Adrenal gland (tissue), 9 donors: ENCODE measurements at regions not wholly inside any gene's neighbourhood (a gene's known extent, or its start where the extent isn't known, plus 50 kb on each side); places are given as distances from the start of the nearest gene placed in this dataset.

Experiments used
- DNase-seq, 7 donors: peaks; one replicate each; pipeline ENCODE4 v3.0.0-alpha.2; 2019 to 2020
- H3K27ac ChIP-seq, 5 donors: fragments of 200-600 bp; sonication (generic) in 4 of 5; 1 replicate in 3 of 5; 2 replicates in 2 of 5; pipeline versions ENCODE4 v1.5.1 to v1.8.0; 2016 to 2020; ENCODE audit warnings: mild to moderate bottlenecking in 1 of 5
- H3K27me3 ChIP-seq: fragments of 200-600 bp; 2 replicates; pipeline ENCODE4 v1.8.0; 2021
- H3K36me3 ChIP-seq, 2 donors: fragments of 200-600 bp; replicated peaks in 1 of 2; 1 replicate in 1 of 2; 2 replicates in 1 of 2; pipeline versions ENCODE4 v1.5.1 to v1.8.0; 2018 to 2022
- H3K4me1 ChIP-seq, 2 donors: fragments of 200-600 bp; replicated peaks in 1 of 2; 1 replicate in 1 of 2; 2 replicates in 1 of 2; pipeline versions ENCODE4 v1.5.1 to v1.8.0; 2018 to 2021
- H3K4me3 ChIP-seq, 4 donors: fragments of 200-600 bp; sonication (generic) in 3 of 4; one replicate each; pipeline ENCODE4 v1.5.1; 2016 to 2018
- H3K9me3 ChIP-seq, 3 donors: fragments of 200-600 bp; sonication (generic) in 1 of 3; replicated peaks in 1 of 3; 1 replicate in 2 of 3; 2 replicates in 1 of 3; pipeline versions ENCODE4 v1.5.1 to v1.8.0; 2016 to 2021
- POLR2A ChIP-seq, 2 donors: fragments of 450-650 bp; IDR thresholded peaks; one replicate each; pipeline ENCODE4 v1.6.1; 2017; ENCODE audit warnings: antibody characterized with exemption in 2 of 2, mild to moderate bottlenecking in 2 of 2, moderate library complexity in 1 of 2
- WGBS, 4 donors: extraction: QIAGEN DNeasy Blood & Tissue Kit in 2 of 4; methylation state at CpG; one replicate each; pipeline versions ENCODE4 v1.1.5 to v1.1.7; 2013 to 2017; 5-methylcytosine and 5-hydroxymethylcytosine counted together
- intact Hi-C, 2 donors: fragments of 100-400 bp; cut with DNase I; formaldehyde crosslinking; loops; one replicate each; pipeline versions ENCODE4 v1.14.1 to v1.15.0; 2022 to 2023
- TF ChIP-seq, protein P1 (sequence below), 6 experiments: fragments of 450-650 bp in 4 of 6; fragments of 200-600 bp in 2 of 6; sonication (generic) in 1 of 6; IDR thresholded peaks; 1 replicate in 5 of 6; 2 replicates in 1 of 6; pipeline versions ENCODE4 v1.5.1 to v1.8.0; 2016 to 2021; ENCODE audit warnings: antibody characterized with exemption in 6 of 6, mild to moderate bottlenecking in 2 of 6, moderate library complexity in 1 of 6
- donor health status: healthy with polysubstance abuse.
- donor health status: Bipolar disorder and iron deficiency.
- donor health status: DM: yes; HTN: yes; CAD: no.
- donor health status: DM: no; HTN: no; CAD: no.
- donor health status: DM: no; HTN: no; CAD: no.

GRCh38 chr16:59410451-59410850 lies 676.3 kb upstream of the GOT2 start:
- WGBS, 4 donors = 23 to 46% (median 35%) methylated on average over 1 of the region's 1 CpG
- Histone ChIP-seq H3K27me3 (no peaks in the 10 kb centered on the region), H3K4me1 (no peaks in the 10 kb centered on the region), H3K9me3 (no peaks in the 10 kb centered on the region), H3K27ac (no peak overlapping the region), H3K4me3 (no peak overlapping the region), H3K36me3 (no peaks in the 10 kb centered on the region)
- TF ChIP-seq, protein P1, sequence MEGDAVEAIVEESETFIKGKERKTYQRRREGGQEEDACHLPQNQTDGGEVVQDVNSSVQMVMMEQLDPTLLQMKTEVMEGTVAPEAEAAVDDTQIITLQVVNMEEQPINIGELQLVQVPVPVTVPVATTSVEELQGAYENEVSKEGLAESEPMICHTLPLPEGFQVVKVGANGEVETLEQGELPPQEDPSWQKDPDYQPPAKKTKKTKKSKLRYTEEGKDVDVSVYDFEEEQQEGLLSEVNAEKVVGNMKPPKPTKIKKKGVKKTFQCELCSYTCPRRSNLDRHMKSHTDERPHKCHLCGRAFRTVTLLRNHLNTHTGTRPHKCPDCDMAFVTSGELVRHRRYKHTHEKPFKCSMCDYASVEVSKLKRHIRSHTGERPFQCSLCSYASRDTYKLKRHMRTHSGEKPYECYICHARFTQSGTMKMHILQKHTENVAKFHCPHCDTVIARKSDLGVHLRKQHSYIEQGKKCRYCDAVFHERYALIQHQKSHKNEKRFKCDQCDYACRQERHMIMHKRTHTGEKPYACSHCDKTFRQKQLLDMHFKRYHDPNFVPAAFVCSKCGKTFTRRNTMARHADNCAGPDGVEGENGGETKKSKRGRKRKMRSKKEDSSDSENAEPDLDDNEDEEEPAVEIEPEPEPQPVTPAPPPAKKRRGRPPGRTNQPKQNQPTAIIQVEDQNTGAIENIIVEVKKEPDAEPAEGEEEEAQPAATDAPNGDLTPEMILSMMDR (IDR thresholded peaks at IDR 0.05) = no peak
- no peak for TF ChIP-seq POLR2A (IDR thresholded peaks at IDR 0.05)
- intact Hi-C loops = no loop called here
- DNase-seq = no peak

GRCh38 chr16:59405802-59406201 lies 671.7 kb upstream of the GOT2 start:
- Histone ChIP-seq H3K9me3 (no peaks in the 10 kb centered on the region), H3K27ac (no peak overlapping the region), H3K4me3 (no peak overlapping the region), H3K4me1 (no peaks in the 10 kb centered on the region), H3K27me3 (no peaks in the 10 kb centered on the region), H3K36me3 (no peaks in the 10 kb centered on the region)
- no peak for TF ChIP-seq POLR2A (IDR thresholded peaks at IDR 0.05)
- TF ChIP-seq, protein P1 (IDR thresholded peaks at IDR 0.05) = no peak
- intact Hi-C loops = no loop called here
- 71 to 87% (median 81%) methylated on average over 2 of the region's 2 CpGs for WGBS, 4 donors
- no peak for DNase-seq

- WGBS, 4 donors = 69 to 87% (median 80%) methylated on average over 2 of the region's 2 CpGs
- Histone ChIP-seq H3K27ac (no peak overlapping the region), H3K4me3 (no peak overlapping the region), H3K27me3 (no peaks in the 10 kb centered on the region), H3K4me1 (no peaks in the 10 kb centered on the region), H3K36me3 (no peaks in the 10 kb centered on the region), H3K9me3 (no peaks in the 10 kb centered on the region)
- intact Hi-C loops = no loop called here
- TF ChIP-seq POLR2A (IDR thresholded peaks at IDR 0.05) = no peak
- TF ChIP-seq, protein P1 (IDR thresholded peaks at IDR 0.05) = no peak
- no peak for DNase-seq
Observed at GRCh38 chr16:59404509-59404908, 670.4 kb upstream of the GOT2 start.

- Histone ChIP-seq H3K9me3 (no peaks in the 10 kb centered on the region), H3K36me3 (no peaks in the 10 kb centered on the region), H3K27ac (no peak overlapping the region), H3K4me3 (no peak overlapping the region), H3K4me1 (no peaks in the 10 kb centered on the region), H3K27me3 (no peaks in the 10 kb centered on the region)
- intact Hi-C loops = no loop called here
- TF ChIP-seq POLR2A (IDR thresholded peaks at IDR 0.05) = no peak
- TF ChIP-seq, protein P1 (IDR thresholded peaks at IDR 0.05) = no peak
- no peak for DNase-seq
Observed at GRCh38 chr16:59400830-59401229, 666.7 kb upstream of the GOT2 start.
